Hematopoietic multipotent progenitor cell treated with erythropoietin and hydrocortisone succinate and interleukin-3 and kit ligand, for 8 days (in vitro differentiated cells): ENCODE measurements at regions not wholly inside any gene's neighbourhood (a gene's known extent, or its start where the extent isn't known, plus 50 kb on each side); places are given as distances from the start of the nearest gene placed in this dataset.

Source experiments
- DNase-seq: peaks from one replicate; pipeline ENCODE4 v3.0.0-alpha.2; 2015

DNA sequence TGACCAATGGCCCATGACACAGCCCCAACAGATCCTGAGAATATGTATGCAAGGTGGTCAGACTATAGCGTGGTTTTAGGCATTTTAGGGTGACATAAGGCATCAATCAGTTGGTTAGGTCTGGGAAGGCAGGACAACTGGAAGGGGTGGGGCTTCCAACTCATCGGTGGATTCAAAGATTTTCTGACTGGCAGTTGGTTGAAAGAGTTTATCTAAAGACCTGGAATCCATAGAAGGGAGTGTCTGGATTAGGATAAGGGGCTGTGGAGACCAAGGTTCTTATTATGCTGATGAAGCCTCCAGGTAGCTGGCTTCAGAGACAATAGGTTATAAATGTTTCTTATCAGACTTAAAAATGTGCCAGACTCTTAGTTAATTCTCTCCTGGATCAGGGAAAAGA lies 60.3 kb upstream of the CFAP46 start:
- DNase-seq, result no peak

GRCh38 chr10:133001114-133001513 lies 58.7 kb upstream of the CFAP46 start:
- no peak for DNase-seq

- no peak for DNase-seq
Measured at GRCh38 chr10:133000648-133001047, 58.3 kb upstream of the CFAP46 start.

GRCh38 chr10:132997517-132998265 lies 55.3 kb upstream of the CFAP46 start:
- DNase-seq, result no peak

- no peak for DNase-seq
Measured at GRCh38 chr10:132996603-132997343, 54.4 kb upstream of the CFAP46 start.

DNA sequence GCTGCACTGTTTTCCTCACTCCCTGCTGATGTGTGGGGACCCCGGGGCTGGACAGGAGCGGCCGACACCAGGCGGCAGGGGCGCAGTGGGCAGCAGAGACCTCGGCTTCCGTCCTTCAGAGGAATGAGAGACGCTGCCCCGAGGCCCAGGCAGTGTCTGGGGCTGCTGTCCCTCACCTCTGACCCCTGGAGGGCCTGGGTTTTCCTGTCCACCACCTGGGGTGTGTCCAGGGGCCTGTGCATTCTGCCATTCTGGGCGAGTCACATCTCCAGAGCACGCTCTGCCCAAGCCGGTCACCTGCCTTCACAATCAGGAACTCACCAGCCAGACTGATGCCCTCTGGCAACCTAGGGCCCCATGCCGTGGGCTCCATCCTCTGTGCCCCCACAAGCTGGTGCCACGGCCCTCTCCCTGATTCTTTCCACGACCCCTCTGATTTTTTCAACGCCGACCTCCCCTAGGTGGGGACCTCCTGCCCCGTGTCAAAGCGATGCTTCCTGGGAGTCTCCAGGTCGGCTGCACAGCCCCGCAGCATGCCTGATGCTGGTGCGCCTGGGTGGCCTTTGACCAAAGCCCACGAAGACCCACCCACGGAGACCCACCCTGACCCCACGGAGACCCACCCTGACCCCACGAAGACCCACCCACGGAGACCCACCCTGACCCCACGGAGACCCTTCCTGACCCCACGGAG lies 53.7 kb upstream of the CFAP46 start:
- DNase-seq, result no peak

DNA sequence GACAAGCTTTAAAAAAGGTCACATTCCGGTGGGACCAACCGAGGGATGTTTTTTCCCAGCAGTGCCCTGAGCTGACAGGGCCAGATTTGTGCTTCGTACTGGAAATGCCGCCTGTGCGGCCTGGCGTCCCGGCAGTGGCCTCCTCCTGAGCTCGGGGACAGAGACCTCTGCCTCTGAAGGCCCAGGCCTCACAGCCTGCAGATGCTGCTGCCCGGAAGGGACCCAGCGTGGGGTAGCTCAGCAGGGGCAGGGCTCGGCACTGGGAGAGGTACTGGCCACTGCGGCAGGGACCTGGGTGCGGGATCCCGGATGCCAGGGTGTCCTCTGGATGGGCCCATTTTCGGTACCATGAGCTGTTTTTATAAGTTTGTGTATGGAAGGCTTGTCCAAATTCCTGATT lies 52.4 kb upstream of the CFAP46 start:
- DNase-seq, result no peak

GRCh38 chr10:132994185-132994796 lies 51.9 kb upstream of the CFAP46 start:
- DNase-seq, result no peak

- no peak for DNase-seq
Measured at GRCh38 chr10:132993271-132994184, 51.2 kb upstream of the CFAP46 start.

DNA sequence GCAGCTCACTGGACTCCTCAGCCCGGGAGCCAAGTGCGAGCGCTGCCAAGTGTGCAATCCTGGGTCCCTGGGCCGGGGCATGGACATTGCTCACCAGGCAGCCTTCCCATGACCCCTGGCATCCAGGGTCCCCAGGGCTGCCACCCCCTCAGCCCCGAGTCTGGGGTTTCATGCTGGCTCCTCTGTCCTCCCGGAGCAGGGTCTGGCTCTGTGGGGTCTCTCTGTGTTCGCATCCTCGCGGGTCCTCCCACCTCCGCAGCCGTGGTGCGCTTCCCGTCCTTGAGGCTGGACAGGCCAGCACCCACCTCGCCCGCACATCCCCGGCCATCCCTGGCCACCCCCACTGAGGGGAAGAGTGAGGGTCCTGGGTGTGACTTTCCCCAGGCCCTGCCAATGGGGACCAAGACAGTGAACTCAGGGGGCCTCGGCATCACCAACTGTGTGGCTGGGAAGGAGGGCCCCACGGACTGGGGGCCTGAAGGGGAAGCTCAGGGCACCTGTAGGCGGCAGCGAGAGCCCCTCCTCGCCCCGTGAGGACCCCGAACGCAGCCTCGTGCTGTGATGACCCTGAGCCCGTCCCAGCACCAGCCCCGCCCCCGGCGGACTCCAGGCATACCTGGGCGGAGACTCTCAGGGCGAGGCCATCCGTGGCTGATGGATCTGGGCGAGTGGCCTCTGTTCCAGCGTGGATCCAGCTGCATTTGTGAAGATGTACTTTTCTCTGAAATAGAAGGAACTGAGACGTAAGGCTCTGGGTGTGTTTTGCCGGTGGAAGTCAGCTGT lies 50.3 kb upstream of the CFAP46 start:
- DNase-seq, result no peak
